GM12878 (cell line): ENCODE measurements at regions not wholly inside any gene's neighbourhood (a gene's known extent, or its start where the extent isn't known, plus 50 kb on each side); places are given as distances from the start of the nearest gene placed in this dataset.
A peak's percentile ranks its signal among the peaks of the same experiment; 100 is the strongest.

Source experiments
- ASH2L ChIP-seq: fragments of 300-600, 200-600 bp; sonication (generic); IDR thresholded peaks from 2 replicates; pipeline ENCODE4 v1.6.1; 2017; ENCODE audit warnings: low read depth, mild to moderate bottlenecking, borderline replicate concordance
- BMI1 ChIP-seq: fragments of 450-650 bp; IDR thresholded peaks from 2 replicates; pipeline ENCODE4 v1.6.1; 2016; ENCODE audit warnings: mild to moderate bottlenecking, moderate library complexity, borderline replicate concordance
- BRCA1 ChIP-seq: IDR thresholded peaks from 2 replicates; pipeline ENCODE4 v1.6.1; 2011; ENCODE audit warnings: low read depth, low read length, improper control_type of control experiment
- CBFB ChIP-seq: IDR thresholded peaks from 2 replicates; pipeline ENCODE4 v1.6.1; 2016; ENCODE audit warnings: antibody characterized with exemption, low read depth
- CBX5 ChIP-seq: sonication (generic); IDR thresholded peaks from 2 replicates; pipeline ENCODE4 v1.6.1; 2016; ENCODE audit warnings: low read depth, moderate library complexity, mild to moderate bottlenecking, inconsistent platforms
- CEBPB ChIP-seq, 2 experiments: fragments of 150-350 bp in 1 of 2; IDR thresholded peaks; 2 replicates each; pipeline ENCODE4 v1.6.1; 2012 to 2014; ENCODE audit warnings: low read depth in 2 of 2, low read length in 2 of 2, borderline replicate concordance in 1 of 2, inconsistent platforms in 1 of 2
- CHD2 ChIP-seq: IDR thresholded peaks from 2 replicates; pipeline ENCODE4 v1.6.1; 2011; ENCODE audit warnings: low read depth, low read length, improper control_type of control experiment, borderline replicate concordance
- ELK1 ChIP-seq: IDR thresholded peaks from 2 replicates; pipeline ENCODE4 v1.6.1; 2012; ENCODE audit warnings: low read depth, low read length, improper control_type of control experiment
- HDGF ChIP-seq: fragments of 450-650 bp; IDR thresholded peaks from 2 replicates; pipeline ENCODE4 v1.6.1; 2016; ENCODE audit warnings: antibody characterized with exemption
- IRF4 ChIP-seq: IDR thresholded peaks from 2 replicates; pipeline ENCODE4 v1.6.1; 2011; ENCODE audit warnings: low read depth, low read length
- MEF2A ChIP-seq: IDR thresholded peaks from 2 replicates; pipeline ENCODE4 v1.6.1; 2011; ENCODE audit warnings: low read depth, mild to moderate bottlenecking, low read length, moderate library complexity; ENCODE audit not compliant: insufficient read depth
- NFIC ChIP-seq: IDR thresholded peaks from 2 replicates; pipeline ENCODE4 v1.6.1; 2012; ENCODE audit warnings: low read depth, mild to moderate bottlenecking, inconsistent platforms, low read length, moderate library complexity
- NR2C1 ChIP-seq: fragments of 450-650 bp; IDR thresholded peaks from 2 replicates; pipeline ENCODE4 v1.6.1; 2017; ENCODE audit warnings: antibody characterized with exemption, mild to moderate bottlenecking, moderate library complexity
- NR2C2 ChIP-seq: IDR thresholded peaks from 2 replicates; pipeline ENCODE4 v1.6.1; 2011; ENCODE audit warnings: borderline replicate concordance, low read depth; ENCODE audit not compliant: control insufficient read depth, insufficient read length
- PAX5 ChIP-seq: IDR thresholded peaks from 2 replicates; pipeline ENCODE4 v1.6.1; 2011; ENCODE audit warnings: low read depth, low read length, borderline replicate concordance
- POLR2AphosphoS5 ChIP-seq: IDR thresholded peaks from 2 replicates; pipeline ENCODE4 v1.6.1; 2011; ENCODE audit warnings: mild to moderate bottlenecking, low read length, inconsistent platforms
- RAD51 ChIP-seq: fragments of 450-650 bp; IDR thresholded peaks from 2 replicates; pipeline ENCODE4 v1.6.1; 2016; ENCODE audit warnings: moderate library complexity, mild to moderate bottlenecking, inconsistent platforms
- RBBP5 ChIP-seq: fragments of 200-600 bp; sonication (generic); conservative IDR thresholded peaks from 2 replicates; pipeline ENCODE4 v1.6.1; 2016
- SIN3A ChIP-seq: IDR thresholded peaks from 2 replicates; pipeline ENCODE4 v1.6.1; 2012; ENCODE audit warnings: low read depth, low read length, improper control_type of control experiment
- SMARCA5 ChIP-seq: fragments of 450-650 bp; IDR thresholded peaks from 2 replicates; pipeline ENCODE4 v1.6.1; 2017; ENCODE audit warnings: mild to moderate bottlenecking
- SRF ChIP-seq, 2 experiments: IDR thresholded peaks; 2 replicates each; pipeline ENCODE4 v1.6.1; 2011; ENCODE audit warnings: low read depth in 2 of 2, low read length in 2 of 2, mild to moderate bottlenecking in 1 of 2, moderate library complexity in 1 of 2
- TBL1XR1 ChIP-seq: IDR thresholded peaks from 2 replicates; pipeline ENCODE4 v1.6.1; 2012; ENCODE audit warnings: low read depth, low read length, improper control_type of control experiment
- TCF7 ChIP-seq: IDR thresholded peaks from 2 replicates; pipeline ENCODE4 v1.6.1; 2014; ENCODE audit warnings: antibody characterized with exemption, borderline replicate concordance
- YBX1 ChIP-seq: fragments of 450-650 bp; IDR thresholded peaks from 2 replicates; pipeline ENCODE4 v1.6.1; 2016; ENCODE audit warnings: antibody characterized with exemption
- ZBED1 ChIP-seq: IDR thresholded peaks from 2 replicates; pipeline ENCODE4 v1.6.1; 2016; ENCODE audit warnings: borderline replicate concordance
- TF ChIP-seq, protein P1 (sequence below): fragments of 450-650 bp; formaldehyde crosslinking; IDR thresholded peaks from 2 replicates; pipeline ENCODE4 v1.4.0; 2020; ENCODE audit warnings: mild to moderate bottlenecking, moderate library complexity
- TF ChIP-seq, protein P2 (sequence below): fragments of 450-650 bp; IDR thresholded peaks from 2 replicates; pipeline ENCODE4 v1.6.1; 2016; ENCODE audit warnings: mild to moderate bottlenecking

DNA sequence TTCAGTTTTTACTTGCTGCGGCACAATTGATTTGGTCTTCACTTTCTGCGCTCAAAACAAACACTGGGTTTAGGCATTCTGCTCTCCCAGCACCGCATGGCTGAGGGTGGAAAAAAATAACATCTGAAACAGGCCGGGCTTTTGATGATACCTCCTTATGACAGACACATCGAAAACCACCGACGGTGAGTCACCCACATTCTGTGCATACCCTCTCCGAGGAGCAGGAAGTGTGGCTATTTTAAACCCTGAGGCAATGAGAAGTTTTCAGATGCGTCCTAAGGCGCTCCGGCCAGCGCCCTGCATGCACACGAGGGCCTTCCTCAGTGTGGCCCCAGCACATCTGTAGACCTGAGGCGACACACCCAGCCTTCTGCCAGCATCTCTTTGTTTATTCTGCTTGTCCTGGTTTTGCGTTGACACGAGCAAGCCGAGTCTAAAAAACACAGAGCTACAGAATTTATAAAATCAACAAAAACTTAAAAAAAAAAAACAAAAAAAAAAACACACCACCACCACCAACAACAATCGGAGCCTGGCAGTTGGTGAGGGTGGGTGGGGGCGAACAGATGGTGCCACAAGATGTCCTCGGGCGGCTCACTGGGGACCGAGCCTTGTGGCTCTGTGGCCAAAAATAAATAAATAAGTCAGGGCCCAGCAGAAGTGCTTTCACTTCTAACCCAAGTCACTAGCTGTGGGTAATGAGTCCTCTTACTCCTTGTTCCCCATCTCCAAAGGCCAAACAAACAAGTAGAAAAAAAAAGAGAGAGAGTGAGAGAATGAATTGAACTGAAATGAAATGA, 162.6 kb upstream of the IRF2BP2 start (continued):
- TF ChIP-seq SRF (IDR thresholded peaks at IDR 0.05; ENCODE audit: low read depth in 2 of 2, low read length in 2 of 2), result no peak
- 0 out of 2 replicates have a peak, but pooled peaks have one; percentile 43 for TF ChIP-seq BMI1
- TF ChIP-seq ASH2L, result peak; percentile 80; the same call in 1 of the 2 replicates
- TF ChIP-seq NFIC, result peak; percentile 95
- TF ChIP-seq RAD51, result peak; percentile 40; the same call in 1 of the 2 replicates
- no peak for TF ChIP-seq NR2C2
- TF ChIP-seq RBBP5, result no peak
- TF ChIP-seq CBFB, result peak; percentile 91
- TF ChIP-seq, protein P1, sequence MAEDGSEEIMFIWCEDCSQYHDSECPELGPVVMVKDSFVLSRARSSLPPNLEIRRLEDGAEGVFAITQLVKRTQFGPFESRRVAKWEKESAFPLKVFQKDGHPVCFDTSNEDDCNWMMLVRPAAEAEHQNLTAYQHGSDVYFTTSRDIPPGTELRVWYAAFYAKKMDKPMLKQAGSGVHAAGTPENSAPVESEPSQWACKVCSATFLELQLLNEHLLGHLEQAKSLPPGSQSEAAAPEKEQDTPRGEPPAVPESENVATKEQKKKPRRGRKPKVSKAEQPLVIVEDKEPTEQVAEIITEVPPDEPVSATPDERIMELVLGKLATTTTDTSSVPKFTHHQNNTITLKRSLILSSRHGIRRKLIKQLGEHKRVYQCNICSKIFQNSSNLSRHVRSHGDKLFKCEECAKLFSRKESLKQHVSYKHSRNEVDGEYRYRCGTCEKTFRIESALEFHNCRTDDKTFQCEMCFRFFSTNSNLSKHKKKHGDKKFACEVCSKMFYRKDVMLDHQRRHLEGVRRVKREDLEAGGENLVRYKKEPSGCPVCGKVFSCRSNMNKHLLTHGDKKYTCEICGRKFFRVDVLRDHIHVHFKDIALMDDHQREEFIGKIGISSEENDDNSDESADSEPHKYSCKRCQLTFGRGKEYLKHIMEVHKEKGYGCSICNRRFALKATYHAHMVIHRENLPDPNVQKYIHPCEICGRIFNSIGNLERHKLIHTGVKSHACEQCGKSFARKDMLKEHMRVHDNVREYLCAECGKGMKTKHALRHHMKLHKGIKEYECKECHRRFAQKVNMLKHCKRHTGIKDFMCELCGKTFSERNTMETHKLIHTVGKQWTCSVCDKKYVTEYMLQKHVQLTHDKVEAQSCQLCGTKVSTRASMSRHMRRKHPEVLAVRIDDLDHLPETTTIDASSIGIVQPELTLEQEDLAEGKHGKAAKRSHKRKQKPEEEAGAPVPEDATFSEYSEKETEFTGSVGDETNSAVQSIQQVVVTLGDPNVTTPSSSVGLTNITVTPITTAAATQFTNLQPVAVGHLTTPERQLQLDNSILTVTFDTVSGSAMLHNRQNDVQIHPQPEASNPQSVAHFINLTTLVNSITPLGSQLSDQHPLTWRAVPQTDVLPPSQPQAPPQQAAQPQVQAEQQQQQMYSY (CRISPR knock-in tag), result no peak
- TF ChIP-seq ZBED1, result peak; percentile 96
- TF ChIP-seq YBX1, result no peak
- peak; percentile 50; the same call in 1 of the 2 replicates for TF ChIP-seq SIN3A
- peak; percentile 98 for TF ChIP-seq MEF2A
- TF ChIP-seq SMARCA5, result 0 out of 2 replicates have a peak, but pooled peaks have one; percentile 55
- TF ChIP-seq BRCA1, result no peak
- TF ChIP-seq CEBPB (IDR thresholded peaks at IDR 0.05; ENCODE audit: borderline replicate concordance in 1 of 2, low read depth in 2 of 2, low read length in 2 of 2), result peak in 1 of 2 experiments; percentile 76; a peak in 1 of 4 replicates
- TF ChIP-seq IRF4, result 0 out of 2 replicates have a peak, but pooled peaks have one; percentile 35
- peak; percentile 66; the same call in 1 of the 2 replicates for TF ChIP-seq TCF7
- TF ChIP-seq CHD2, result peak; percentile 80
- TF ChIP-seq HDGF, result peak; percentile 74; the same call in 1 of the 2 replicates
- no peak for TF ChIP-seq NR2C1
- TF ChIP-seq POLR2AphosphoS5, result peak; percentile 71
- peak; percentile 87 for TF ChIP-seq PAX5
- TF ChIP-seq, protein P2, sequence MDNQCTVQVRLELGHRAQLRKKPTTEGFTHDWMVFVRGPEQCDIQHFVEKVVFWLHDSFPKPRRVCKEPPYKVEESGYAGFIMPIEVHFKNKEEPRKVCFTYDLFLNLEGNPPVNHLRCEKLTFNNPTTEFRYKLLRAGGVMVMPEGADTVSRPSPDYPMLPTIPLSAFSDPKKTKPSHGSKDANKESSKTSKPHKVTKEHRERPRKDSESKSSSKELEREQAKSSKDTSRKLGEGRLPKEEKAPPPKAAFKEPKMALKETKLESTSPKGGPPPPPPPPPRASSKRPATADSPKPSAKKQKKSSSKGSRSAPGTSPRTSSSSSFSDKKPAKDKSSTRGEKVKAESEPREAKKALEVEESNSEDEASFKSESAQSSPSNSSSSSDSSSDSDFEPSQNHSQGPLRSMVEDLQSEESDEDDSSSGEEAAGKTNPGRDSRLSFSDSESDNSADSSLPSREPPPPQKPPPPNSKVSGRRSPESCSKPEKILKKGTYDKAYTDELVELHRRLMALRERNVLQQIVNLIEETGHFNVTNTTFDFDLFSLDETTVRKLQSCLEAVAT, result peak; percentile 93
- TF ChIP-seq ELK1, result peak; percentile 29; the same call in 1 of the 2 replicates
- TF ChIP-seq TBL1XR1, result peak; percentile 96
- peak; percentile 74; the same call in 1 of the 2 replicates for TF ChIP-seq CBX5
